Smooth muscle cell of the brain vasculature (primary cell): ENCODE measurements at regions not wholly inside any gene's neighbourhood (a gene's known extent, or its start where the extent isn't known, plus 50 kb on each side); places are given as distances from the start of the nearest gene placed in this dataset.
"Not testable (repeated sequence)": the region's sequence is repeated elsewhere in the genome, so short reads cannot be mapped to it uniquely, and the experiment has no call there.

Experiments
- DNase-seq: peaks from one replicate; pipeline ENCODE4 v3.0.0-alpha.2; 2012; ENCODE audit warnings: low read depth, low spot score

- DNase-seq: no peak
These were observed 178.2 kb downstream of the HDGFL1 start for GRCh38 chr6:22747571-22747970.

- no peak for DNase-seq
These were observed 179.3 kb downstream of the HDGFL1 start for GRCh38 chr6:22748681-22749080.

GRCh38 chr6:22749696-22750095 lies 180.3 kb downstream of the HDGFL1 start:
- DNase-seq: no peak

- no peak for DNase-seq
These were observed 181.9 kb downstream of the HDGFL1 start for GRCh38 chr6:22751223-22751622.

- DNase-seq: no peak
These were observed 183.2 kb downstream of the HDGFL1 start for GRCh38 chr6:22752522-22752921.

- DNase-seq: peak; percentile 41
These were observed 184.7 kb downstream of the HDGFL1 start for GRCh38 chr6:22754061-22754460.

- no peak for DNase-seq
These were observed 186.2 kb downstream of the HDGFL1 start for GRCh38 chr6:22755605-22756004.

GRCh38 chr6:22756365-22756764 lies 187.0 kb downstream of the HDGFL1 start:
- no peak for DNase-seq

- no peak for DNase-seq
These were observed 195.1 kb downstream of the HDGFL1 start for GRCh38 chr6:22764496-22764895.

GRCh38 chr6:22765015-22765414 lies 195.6 kb downstream of the HDGFL1 start:
- DNase-seq: no peak

GRCh38 chr6:22766979-22767378 lies 197.6 kb downstream of the HDGFL1 start:
- no peak for DNase-seq

- DNase-seq: no peak
These were observed 200.7 kb downstream of the HDGFL1 start for GRCh38 chr6:22770054-22770453.

- no peak for DNase-seq
These were observed 204.8 kb downstream of the HDGFL1 start for GRCh38 chr6:22774129-22774528.

- not testable (repeated sequence) for DNase-seq
These were observed 209.1 kb downstream of the HDGFL1 start for GRCh38 chr6:22778438-22778837.

- DNase-seq: no peak
These were observed 209.7 kb downstream of the HDGFL1 start for GRCh38 chr6:22779062-22779461.

GRCh38 chr6:22783931-22784330 lies 214.6 kb downstream of the HDGFL1 start:
- DNase-seq: no peak

GRCh38 chr6:22784601-22785410 lies 215.4 kb downstream of the HDGFL1 start:
- DNase-seq: no peak

- DNase-seq: no peak
These were observed 218.7 kb downstream of the HDGFL1 start for GRCh38 chr6:22788038-22788437.

- no peak for DNase-seq
These were observed 219.9 kb downstream of the HDGFL1 start for GRCh38 chr6:22789315-22789714.

- DNase-seq: no peak
These were observed 225.5 kb downstream of the HDGFL1 start for GRCh38 chr6:22794844-22795243.

- no peak for DNase-seq
These were observed 231.1 kb downstream of the HDGFL1 start for GRCh38 chr6:22800451-22800850.

GRCh38 chr6:22801831-22802230 lies 232.5 kb downstream of the HDGFL1 start:
- DNase-seq: no peak

- DNase-seq: no peak
These were observed 235.4 kb downstream of the HDGFL1 start for GRCh38 chr6:22804620-22805261.
